A549 (cell line): ENCODE measurements at regions not wholly inside any gene's neighbourhood (a gene's known extent, or its start where the extent isn't known, plus 50 kb on each side); places are given as distances from the start of the nearest gene placed in this dataset.

Experiments used
- ATAC-seq, 2 experiments: fragments of 200-7000 bp in 1 of 2; fragments of >200 bp in 1 of 2; cut with Nextera tagmentation in 1 of 2; cut with Tn5 transposase in 1 of 2; 3 replicates each; pipeline versions ENCODE4 v1.8.0 to v1.9.1; 2018 to 2020; ENCODE audit warnings: mild to moderate bottlenecking in 1 of 2, moderate library complexity in 1 of 2
- CTCF ChIA-PET: fragments of 300-600 bp; sonication (Branson Sonifier 250); formaldehyde crosslinking; extraction: SDS; loops from one replicate; lab custom pipeline; 2021; ENCODE audit warnings: antibody characterized with exemption, inconsistent platforms; lab: Yijun Ruan, JAX
- POLR2A ChIA-PET: fragments of 350-600 bp; formaldehyde crosslinking; extraction: SDS; loops from one replicate; lab custom pipeline; 2021; ENCODE audit warnings: antibody characterized with exemption, inconsistent platforms; lab: Yijun Ruan, JAX
- DNase-seq, 2 experiments: peaks; one replicate each; pipeline versions ENCODE4 v3.0.0 to v3.0.0-alpha.2; 2011 to 2016; ENCODE audit warnings: low read depth in 1 of 2, low spot score in 1 of 2
- FAIRE-seq: peaks from 2 replicates; lab custom pipeline; 2011; peaks lifted over from hg19 to GRCh38; lab: Jason Lieb, UNC
- H3K27ac ChIP-seq, 2 experiments: fragments of >200 bp; sonication (Bioruptor Twin); formaldehyde crosslinking; 3 replicates each; pipeline ENCODE4 v1.5.1; 2016 to 2017
- H3K4me1 ChIP-seq: fragments of >200 bp; sonication (Bioruptor Twin); formaldehyde crosslinking; 3 replicates; pipeline ENCODE4 v1.6.1; 2016
- H3K4me2 ChIP-seq: fragments of >200 bp; sonication (Bioruptor Twin); formaldehyde crosslinking; 3 replicates; pipeline ENCODE4 v1.6.1; 2016
- H3K4me3 ChIP-seq: fragments of >200 bp; sonication (Bioruptor Twin); formaldehyde crosslinking; 3 replicates; pipeline ENCODE4 v1.5.1; 2016
- H3K9me3 ChIP-seq: fragments of >200 bp; sonication (Bioruptor Twin); formaldehyde crosslinking; 3 replicates; pipeline ENCODE4 v1.6.1; 2016
- BCL3 ChIP-seq: fragments of >200 bp; sonication (Bioruptor Twin); formaldehyde crosslinking; IDR thresholded peaks from 3 replicates; pipeline ENCODE4 v1.6.1; 2016
- BHLHE40 ChIP-seq: IDR thresholded peaks from 2 replicates; pipeline ENCODE4 v1.6.1; 2012; ENCODE audit warnings: low read depth, low read length, inconsistent platforms
- CBX2 ChIP-seq: fragments of 200-600 bp; sonication (generic); IDR thresholded peaks from 2 replicates; pipeline ENCODE4 v1.6.1; 2016; ENCODE audit warnings: low read depth, mild to moderate bottlenecking, borderline replicate concordance
- CTCF ChIP-seq: fragments of >200 bp; sonication (Bioruptor Twin); formaldehyde crosslinking; IDR thresholded peaks from 3 replicates; pipeline ENCODE4 v1.5.1; 2016
- E2F6 ChIP-seq: IDR thresholded peaks from 2 replicates; pipeline ENCODE4 v1.6.1; 2012; ENCODE audit warnings: low read depth, borderline replicate concordance
- FOSL2 ChIP-seq, 2 experiments: fragments of 450-650 bp in 1 of 2; fragments of >200 bp in 1 of 2; sonication (Bioruptor Twin) in 1 of 2; formaldehyde crosslinking; IDR thresholded peaks; 2 replicates each; pipeline versions ENCODE4 v1.5.0 to v1.6.1; 2016 to 2020; ENCODE audit warnings: mild to moderate bottlenecking in 1 of 2, moderate library complexity in 1 of 2
- HDAC2 ChIP-seq: fragments of 200-600 bp; sonication (generic); IDR thresholded peaks from 2 replicates; pipeline ENCODE4 v1.6.1; 2016
- HOXB5 ChIP-seq: fragments of 250-450 bp; sonication (Bioruptor Pico); IDR thresholded peaks from 2 replicates; pipeline ENCODE4 v1.5.0; 2020; ENCODE audit warnings: mild to moderate bottlenecking, moderate library complexity
- JUN ChIP-seq, 2 experiments: fragments of >200 bp; sonication (Bioruptor Twin); formaldehyde crosslinking; IDR thresholded peaks; 2 replicates in 1 of 2; 3 replicates in 1 of 2; pipeline ENCODE4 v1.6.1; 2016 to 2017
- KDM1A ChIP-seq: fragments of 200-600 bp; sonication (generic); IDR thresholded peaks from 2 replicates; pipeline ENCODE4 v1.6.1; 2016; ENCODE audit warnings: low read depth, mild to moderate bottlenecking
- MAX ChIP-seq: IDR thresholded peaks from 2 replicates; pipeline ENCODE4 v1.6.1; 2012
- NFE2L2 ChIP-seq: fragments of 150-350 bp; conservative IDR thresholded peaks from 2 replicates; pipeline ENCODE4 v1.6.1; 2014; ENCODE audit warnings: low read length
- PBX3 ChIP-seq: IDR thresholded peaks from 2 replicates; pipeline ENCODE4 v1.6.1; 2012
- POLR2A ChIP-seq: IDR thresholded peaks from 2 replicates; pipeline ENCODE4 v1.6.1; 2012; ENCODE audit warnings: mild to moderate bottlenecking, low read length
- RAD21 ChIP-seq, 2 experiments: fragments of >200 bp in 1 of 2; sonication (Bioruptor Twin) in 1 of 2; formaldehyde crosslinking in 1 of 2; IDR thresholded peaks in 1 of 2; conservative IDR thresholded peaks in 1 of 2; 2 replicates in 1 of 2; 3 replicates in 1 of 2; pipeline ENCODE4 v1.6.1; 2012 to 2018; ENCODE audit warnings: inconsistent platforms in 1 of 2
- RCOR1 ChIP-seq: fragments of 150-350 bp; IDR thresholded peaks from 2 replicates; pipeline ENCODE4 v1.6.1; 2014; ENCODE audit warnings: antibody characterized with exemption, low read length, low read depth
- REST ChIP-seq: fragments of 200-600 bp; sonication (generic); IDR thresholded peaks from 2 replicates; pipeline ENCODE4 v1.6.1; 2016; ENCODE audit warnings: antibody characterized with exemption, mild to moderate bottlenecking, moderate library complexity
- RNF2 ChIP-seq: fragments of 200-600 bp; sonication (generic); IDR thresholded peaks from 2 replicates; pipeline ENCODE4 v1.6.1; 2016; ENCODE audit warnings: low read depth, mild to moderate bottlenecking, antibody characterized with exemption, moderate library complexity, borderline replicate concordance
- SMC3 ChIP-seq: fragments of >200 bp; sonication (Bioruptor Twin); formaldehyde crosslinking; IDR thresholded peaks from 3 replicates; pipeline ENCODE4 v1.6.1; 2018; ENCODE audit warnings: inconsistent platforms
- ZNF302 ChIP-seq: fragments of 250-450 bp; sonication (Bioruptor Pico); IDR thresholded peaks from 2 replicates; pipeline ENCODE4 v1.9.0; 2021; ENCODE audit warnings: inconsistent platforms, mild to moderate bottlenecking, moderate library complexity
- WGBS: methylation state at CpG from one replicate; pipeline ENCODE4 v1.1.6; 2017; ENCODE audit errors: missing lambda C conversion rate; 5-methylcytosine and 5-hydroxymethylcytosine counted together

- Histone ChIP-seq H3K27ac (no peak overlapping the region), H3K4me1 (no peaks in the 10 kb centered on the region), H3K9me3 (no peaks in the 10 kb centered on the region), H3K4me3 (no peak overlapping the region), H3K4me2 (no peak overlapping the region)
- FAIRE-seq (no peak), DNase-seq (no peak), ATAC-seq (no peak)
- ChIA-PET CTCF (no interaction called here), POLR2A (no interaction called here)
- TF ChIP-seq BCL3 (no peak), HDAC2 (no peak), RNF2 (no peak), POLR2A (no peak), CBX2 (no peak), MAX (no peak), PBX3 (no peak), RAD21 (conservative IDR thresholded peaks at IDR 0.05 in 1 of 2, IDR thresholded peaks at IDR 0.05 in 1 of 2) (no peak), ZNF302 (CRISPR knock-in tag) (no peak), JUN (IDR thresholded peaks at IDR 0.05) (no peak), REST (no peak), NFE2L2 (no peak)
- WGBS = 10% methylated on average over 3 of the region's 6 CpGs
Observed at GRCh38 chr11:109480251-109480650, 58.3 kb downstream of the C11orf87 start.

- no peak for ATAC-seq
- no peak for FAIRE-seq
- POLR2A ChIA-PET = no interaction called here
- Histone ChIP-seq H3K27ac (no peak overlapping the region), H3K4me1 (no peaks in the 10 kb centered on the region), H3K4me2 (no peak overlapping the region), H3K9me3 (no peaks in the 10 kb centered on the region), H3K4me3 (no peak overlapping the region)
- DNase-seq = no peak
- WGBS = 0% methylated on average over 1 of the region's 1 CpG
- TF ChIP-seq BHLHE40 = no peak
- no peak for TF ChIP-seq HOXB5 (CRISPR knock-in tag)
- CTCF ChIA-PET = no interaction called here
Observed at GRCh38 chr11:109486129-109486528, 64.1 kb downstream of the C11orf87 start.

GRCh38 chr11:109490953-109491635, 69.1 kb downstream of the C11orf87 start:
- CTCF ChIA-PET = no interaction called here
- no peaks in the 10 kb centered on the region for H3K9me3 ChIP-seq
- POLR2A ChIA-PET = no interaction called here
- no peak overlapping the region for H3K4me2 ChIP-seq
- H3K27ac ChIP-seq = no peak overlapping the region
- DNase-seq (no peak), ATAC-seq (no peak), FAIRE-seq (no peak)
- no peak overlapping the region for H3K4me3 ChIP-seq
- TF ChIP-seq FOSL2 (IDR thresholded peaks at IDR 0.05) (no peak), FOSL2 (CRISPR knock-in tag; IDR thresholded peaks at IDR 0.05) (no peak), SMC3 (no peak), CTCF (no peak), KDM1A (no peak), E2F6 (no peak), RCOR1 (no peak), JUN (IDR thresholded peaks at IDR 0.05) (no peak)
- no peaks in the 10 kb centered on the region for H3K4me1 ChIP-seq
- WGBS = 0% methylated on average over 4 of the region's 4 CpGs
